DND-41 (cell line): ENCODE measurements at regions not wholly inside any gene's neighbourhood (a gene's known extent, or its start where the extent isn't known, plus 50 kb on each side); places are given as distances from the start of the nearest gene placed in this dataset.

Experiments used
- EZH2 ChIP-seq: IDR thresholded peaks from 3 replicates; pipeline ENCODE4 v1.6.1; 2012; ENCODE audit warnings: borderline replicate concordance, low read depth, mild to moderate bottlenecking, moderate library complexity, low read length, inconsistent platforms; ENCODE audit not compliant: severe bottlenecking
- TF ChIP-seq, protein P1 (sequence below): IDR thresholded peaks from 2 replicates; pipeline ENCODE4 v1.5.1; 2012; ENCODE audit warnings: borderline replicate concordance, low read length, moderate library complexity, mild to moderate bottlenecking; ENCODE audit not compliant: poor library complexity, severe bottlenecking; ENCODE audit errors: extremely low read depth

- TF ChIP-seq, protein P1, sequence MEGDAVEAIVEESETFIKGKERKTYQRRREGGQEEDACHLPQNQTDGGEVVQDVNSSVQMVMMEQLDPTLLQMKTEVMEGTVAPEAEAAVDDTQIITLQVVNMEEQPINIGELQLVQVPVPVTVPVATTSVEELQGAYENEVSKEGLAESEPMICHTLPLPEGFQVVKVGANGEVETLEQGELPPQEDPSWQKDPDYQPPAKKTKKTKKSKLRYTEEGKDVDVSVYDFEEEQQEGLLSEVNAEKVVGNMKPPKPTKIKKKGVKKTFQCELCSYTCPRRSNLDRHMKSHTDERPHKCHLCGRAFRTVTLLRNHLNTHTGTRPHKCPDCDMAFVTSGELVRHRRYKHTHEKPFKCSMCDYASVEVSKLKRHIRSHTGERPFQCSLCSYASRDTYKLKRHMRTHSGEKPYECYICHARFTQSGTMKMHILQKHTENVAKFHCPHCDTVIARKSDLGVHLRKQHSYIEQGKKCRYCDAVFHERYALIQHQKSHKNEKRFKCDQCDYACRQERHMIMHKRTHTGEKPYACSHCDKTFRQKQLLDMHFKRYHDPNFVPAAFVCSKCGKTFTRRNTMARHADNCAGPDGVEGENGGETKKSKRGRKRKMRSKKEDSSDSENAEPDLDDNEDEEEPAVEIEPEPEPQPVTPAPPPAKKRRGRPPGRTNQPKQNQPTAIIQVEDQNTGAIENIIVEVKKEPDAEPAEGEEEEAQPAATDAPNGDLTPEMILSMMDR = no peak
- TF ChIP-seq EZH2 = no peak
Observed at GRCh38 chr5:96017951-96018350, 56.3 kb upstream of the ELL2 start.
